Sigmoid colon (tissue), 6 donors: ENCODE measurements at regions not wholly inside any gene's neighbourhood (a gene's known extent, or its start where the extent isn't known, plus 50 kb on each side); places are given as distances from the start of the nearest gene placed in this dataset.

ENCODE experiments used
- DNase-seq: peaks from one replicate; pipeline ENCODE4 v3.0.0-alpha.2; 2019
- H3K27ac ChIP-seq, 4 donors: fragments of 200-600 bp; sonication (generic); one replicate each; pipeline ENCODE4 v1.5.1; 2016 to 2019; ENCODE audit warnings: mild to moderate bottlenecking in 1 of 4
- H3K27me3 ChIP-seq, 3 donors: fragments of 200-600 bp; sonication (generic); one replicate each; pipeline ENCODE4 v1.5.1; 2019; ENCODE audit warnings: mild to moderate bottlenecking in 1 of 3
- H3K36me3 ChIP-seq, 4 donors: fragments of 200-600 bp; sonication (generic); one replicate each; pipeline ENCODE4 v1.5.1; 2016 to 2019
- H3K4me1 ChIP-seq, 4 donors: fragments of 200-600 bp; sonication (generic); one replicate each; pipeline ENCODE4 v1.5.1; 2017 to 2019
- H3K4me3 ChIP-seq, 4 donors: fragments of 200-600 bp; sonication (generic); one replicate each; pipeline ENCODE4 v1.5.1; 2017 to 2019; ENCODE audit warnings: mild to moderate bottlenecking in 2 of 4, moderate library complexity in 1 of 4
- H3K9me3 ChIP-seq, 4 donors: fragments of 200-600 bp in 3 of 4; sonication (generic) in 3 of 4; one replicate each; pipeline versions ENCODE4 v1.5.1 to v1.6.1; 2013 to 2019
- CTCF ChIP-seq, 4 experiments: fragments of 450-650 bp in 3 of 4; fragments of 200-600 bp in 1 of 4; IDR thresholded peaks; one replicate each; pipeline ENCODE4 v1.5.1; 2016 to 2019; ENCODE audit warnings: antibody characterized with exemption in 4 of 4, mild to moderate bottlenecking in 3 of 4, moderate library complexity in 2 of 4
- EP300 ChIP-seq, 4 donors: sonication (generic); formaldehyde crosslinking; IDR thresholded peaks; one replicate each; pipeline ENCODE4 v1.6.1; 2017; ENCODE audit warnings: antibody characterized with exemption in 4 of 4
- POLR2A ChIP-seq, 2 donors: fragments of 450-650 bp; IDR thresholded peaks; one replicate each; pipeline ENCODE4 v1.6.1; 2016; ENCODE audit warnings: antibody characterized with exemption in 2 of 2, mild to moderate bottlenecking in 2 of 2, moderate library complexity in 2 of 2
- POLR2AphosphoS5 ChIP-seq, 4 donors: sonication (generic); formaldehyde crosslinking; IDR thresholded peaks; one replicate each; pipeline ENCODE4 v1.6.1; 2017; ENCODE audit warnings: antibody characterized with exemption in 4 of 4
- WGBS, 2 donors: extraction: QIAGEN DNeasy Blood & Tissue Kit; methylation state at CpG; one replicate each; pipeline ENCODE4 v1.1.7; 2013; 5-methylcytosine and 5-hydroxymethylcytosine counted together
- intact Hi-C: fragments of 100-400 bp; cut with DNase I; formaldehyde crosslinking; loops from one replicate; pipeline ENCODE4 v1.15.1; 2023
- donor health status: healthy with polysubstance abuse.
- donor health status: healthy.

DNA sequence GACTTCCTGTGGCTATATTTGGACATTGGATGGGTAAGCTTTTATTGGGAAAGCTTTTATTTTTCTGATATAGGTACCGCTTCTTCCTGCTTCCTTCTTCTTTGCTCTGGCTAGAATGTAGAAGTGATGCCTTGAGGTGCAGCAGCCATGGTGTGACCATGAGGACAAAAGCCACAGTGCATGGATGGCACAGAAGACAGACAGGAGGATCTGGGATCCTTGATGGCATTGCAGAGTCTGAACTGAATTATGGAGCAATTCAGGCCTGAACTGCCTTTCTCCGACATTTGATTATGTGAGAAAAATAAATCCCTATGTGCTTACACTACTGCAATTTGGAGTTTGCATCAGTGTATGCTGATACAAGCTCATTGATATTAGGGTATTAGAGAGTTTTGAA lies 191.3 kb upstream of the CRY1 start:
- no peaks in the 10 kb centered on the region for H3K4me1 ChIP-seq
- DNase-seq = no peak
- TF ChIP-seq CTCF (IDR thresholded peaks at IDR 0.05) (no peak), POLR2AphosphoS5 (IDR thresholded peaks at IDR 0.05) (no peak), POLR2A (IDR thresholded peaks at IDR 0.05) (no peak), EP300 (IDR thresholded peaks at IDR 0.05) (no peak)

DNA sequence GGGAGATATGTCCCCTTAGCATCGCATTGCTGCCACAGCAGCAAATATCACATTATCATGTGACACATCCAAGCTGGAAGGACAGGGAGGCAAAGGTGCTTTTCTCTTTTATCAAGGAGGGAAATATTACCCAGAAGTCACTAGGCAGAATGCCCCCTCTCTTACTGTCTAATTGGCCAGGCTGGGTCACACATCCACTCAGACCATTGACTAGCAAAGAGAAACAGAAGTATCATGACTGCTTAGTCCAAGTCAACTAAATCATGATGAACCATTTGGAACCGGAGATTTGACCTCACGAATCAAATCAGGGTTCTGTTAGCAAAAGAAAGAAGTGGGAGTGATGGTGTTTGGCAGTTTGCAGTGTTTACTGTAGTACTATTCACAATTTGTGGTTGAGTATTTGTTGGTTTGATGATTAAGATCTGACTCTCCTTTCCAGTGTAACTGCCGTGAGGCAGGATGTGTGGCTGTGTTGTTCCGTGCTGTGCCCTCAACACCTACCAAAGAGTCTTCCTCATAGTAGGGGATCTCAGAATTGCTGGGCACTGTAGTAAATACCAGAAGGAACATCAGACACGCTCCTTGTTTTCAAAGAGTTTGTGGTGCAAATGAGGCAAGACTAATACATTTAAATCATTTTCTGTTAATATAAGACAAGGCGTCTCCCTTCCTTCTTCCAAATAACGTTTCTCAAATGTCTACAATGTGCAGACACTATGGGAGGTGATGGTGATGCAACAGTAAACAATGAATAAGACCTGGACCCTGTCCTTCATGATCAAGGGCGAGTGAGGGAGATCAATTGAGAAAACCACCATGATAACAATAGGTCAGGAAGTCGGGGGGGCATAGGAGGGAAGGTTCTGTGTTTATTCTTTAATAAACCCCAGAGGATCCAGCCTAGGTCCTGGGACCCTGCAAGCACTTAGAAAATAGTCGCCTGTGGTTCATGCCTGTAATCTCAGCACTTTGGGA lies 194.4 kb upstream of the CRY1 start:
- Histone ChIP-seq H3K27ac (no peak overlapping the region), H3K36me3 (no peaks in the 10 kb centered on the region), H3K4me3 (no peak overlapping the region), H3K9me3 (peaks cover 0 to 5% (median 0%) of the 10 kb centered on the region in 4 donors), H3K4me1 (no peaks in the 10 kb centered on the region), H3K27me3 (no peaks in the 10 kb centered on the region)
- WGBS, 2 donors = 69 to 71% methylated on average over 11 of the region's 11 CpGs
- intact Hi-C loops = no loop called here
- no peak for DNase-seq
- no peak for TF ChIP-seq POLR2A (IDR thresholded peaks at IDR 0.05)
- TF ChIP-seq EP300 (IDR thresholded peaks at IDR 0.05) = no peak

More for the DNA sequence above, 191.3 kb upstream of the CRY1 start:
- Histone ChIP-seq H3K27me3 (no peaks in the 10 kb centered on the region), H3K4me3 (no peak overlapping the region), H3K9me3 (peaks cover 0 to 5% (median 0%) of the 10 kb centered on the region in 4 donors), H3K36me3 (no peaks in the 10 kb centered on the region), H3K27ac (no peak overlapping the region)
- 92 to 97% methylated on average over 2 of the region's 2 CpGs for WGBS, 2 donors
- intact Hi-C loops = no loop called here

DNA sequence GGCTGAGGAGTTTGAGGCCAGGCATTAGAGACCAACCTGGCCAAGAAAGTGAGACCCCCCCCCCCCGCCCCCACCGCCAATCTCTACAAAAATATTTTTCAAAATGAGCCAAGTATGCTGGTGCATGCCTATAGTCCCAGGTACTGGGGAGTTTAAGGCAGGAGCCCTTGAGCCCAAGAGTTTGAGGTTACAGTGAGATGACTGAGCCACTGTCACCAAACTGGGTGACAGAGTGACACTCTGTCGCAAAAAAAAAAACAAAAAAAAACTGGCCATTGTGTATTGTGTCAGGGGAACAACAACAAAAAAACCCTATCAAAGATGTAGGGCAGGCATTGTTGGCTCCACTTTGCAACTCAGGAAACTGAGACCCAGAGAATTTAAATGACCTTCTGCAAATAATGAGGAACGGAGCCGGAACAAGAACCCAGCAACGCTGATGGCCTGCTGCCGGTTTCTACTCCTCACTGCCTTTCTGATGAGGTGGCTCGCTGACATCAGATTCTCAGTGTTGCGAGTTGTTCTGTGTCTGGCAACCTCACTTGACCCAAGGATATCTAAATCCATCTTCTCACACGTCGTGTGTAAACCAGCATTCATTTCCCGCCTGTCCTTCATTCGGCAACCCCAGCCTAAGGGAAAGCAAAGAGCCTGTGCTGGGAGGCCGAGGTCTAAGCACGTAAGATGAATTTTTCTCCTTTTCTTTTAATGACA lies 195.2 kb upstream of the CRY1 start:
- 88 to 91% methylated on average over 15 of the region's 15 CpGs for WGBS, 2 donors
- Histone ChIP-seq H3K27ac (no peak overlapping the region), H3K4me3 (no peak overlapping the region), H3K27me3 (no peaks in the 10 kb centered on the region), H3K36me3 (no peaks in the 10 kb centered on the region), H3K4me1 (no peaks in the 10 kb centered on the region), H3K9me3 (peaks cover 0 to 5% (median 0%) of the 10 kb centered on the region in 4 donors)
- no peak for TF ChIP-seq POLR2A (IDR thresholded peaks at IDR 0.05)
- no peak for TF ChIP-seq EP300 (IDR thresholded peaks at IDR 0.05)
- TF ChIP-seq CTCF (IDR thresholded peaks at IDR 0.05) = no peak
- TF ChIP-seq POLR2AphosphoS5 (IDR thresholded peaks at IDR 0.05) = no peak
- DNase-seq = no peak
- intact Hi-C loops = no loop called here

DNA sequence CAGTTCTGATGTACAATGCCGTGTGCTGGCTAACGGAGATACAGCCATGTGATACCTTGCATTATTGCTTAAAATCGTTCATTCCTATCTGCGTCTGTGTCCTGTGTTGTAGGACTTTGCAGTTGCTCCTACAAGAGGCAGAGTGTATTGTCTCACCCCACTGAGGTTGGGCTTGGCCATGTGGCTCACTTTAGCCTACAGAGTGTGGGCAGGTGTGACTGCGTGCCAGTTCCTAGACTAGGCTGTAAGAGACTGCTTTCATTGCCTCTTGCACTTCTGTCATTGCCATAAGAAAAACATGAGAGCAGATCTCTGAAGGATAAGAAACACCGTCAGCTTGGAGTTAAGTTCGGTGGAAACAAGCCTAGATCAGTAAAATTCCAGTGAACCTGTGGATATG lies 197.7 kb upstream of the CRY1 start:
- H3K9me3 ChIP-seq = no peaks in the 10 kb centered on the region
- no peaks in the 10 kb centered on the region for H3K36me3 ChIP-seq
- WGBS, 2 donors = 91% methylated on average over 7 of the region's 7 CpGs
- H3K4me3 ChIP-seq = no peak overlapping the region
- H3K27me3 ChIP-seq = no peaks in the 10 kb centered on the region
- no peak overlapping the region for H3K27ac ChIP-seq
- TF ChIP-seq EP300 (IDR thresholded peaks at IDR 0.05) = no peak
- no peak for TF ChIP-seq POLR2AphosphoS5 (IDR thresholded peaks at IDR 0.05)
- TF ChIP-seq CTCF (IDR thresholded peaks at IDR 0.05) = no peak
- no peak for TF ChIP-seq POLR2A (IDR thresholded peaks at IDR 0.05)
- intact Hi-C loops = no loop called here
- no peaks in the 10 kb centered on the region for H3K4me1 ChIP-seq
- DNase-seq = no peak

DNA sequence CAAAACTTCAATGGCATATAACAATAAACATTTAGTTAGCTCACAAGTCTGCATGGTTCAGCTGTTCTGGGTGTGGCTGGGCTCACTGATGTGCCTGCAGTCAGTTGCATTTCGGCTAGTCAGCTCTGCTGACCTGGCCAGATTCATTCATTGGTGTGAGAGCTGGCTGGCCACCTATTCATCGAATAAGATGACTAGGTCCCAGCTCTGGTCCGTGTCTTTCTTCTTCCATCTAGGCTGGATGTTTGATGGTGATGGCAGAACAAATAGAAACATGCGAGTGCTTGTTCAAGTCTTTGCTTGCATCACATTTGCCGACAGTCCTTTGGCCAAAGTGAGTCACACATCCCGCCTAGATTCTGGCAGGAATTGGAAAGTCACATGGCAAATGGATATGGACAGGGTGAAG lies 203.3 kb upstream of the CRY1 start:
- no peak for DNase-seq
- TF ChIP-seq EP300 (IDR thresholded peaks at IDR 0.05) (no peak), CTCF (IDR thresholded peaks at IDR 0.05) (no peak), POLR2A (IDR thresholded peaks at IDR 0.05) (no peak), POLR2AphosphoS5 (IDR thresholded peaks at IDR 0.05) (no peak)
- H3K4me3 ChIP-seq = no peak overlapping the region
- H3K9me3 ChIP-seq = no peaks in the 10 kb centered on the region
- 75 to 87% methylated on average over 6 of the region's 6 CpGs for WGBS, 2 donors
- no peaks in the 10 kb centered on the region for H3K4me1 ChIP-seq
- no peaks in the 10 kb centered on the region for H3K36me3 ChIP-seq
- no peaks in the 10 kb centered on the region for H3K27me3 ChIP-seq
- intact Hi-C loops = no loop called here
- no peak overlapping the region for H3K27ac ChIP-seq
